Stimulated activated CD8-positive, alpha-beta memory T cell treated with anti-CD3 and anti-CD28 coated beads, Interleukin-7, amount 100 ng/mL, for 48 hours (primary cell): ENCODE measurements at regions not wholly inside any gene's neighbourhood (a gene's known extent, or its start where the extent isn't known, plus 50 kb on each side); places are given as distances from the start of the nearest gene placed in this dataset.

Experiments
- DNase-seq, 2 donors: peaks; one replicate each; pipeline ENCODE4 v3.0.0-alpha.2; 2020; ENCODE audit warnings: low read depth in 1 of 2; ENCODE audit errors: extremely low read depth in 1 of 2

DNA sequence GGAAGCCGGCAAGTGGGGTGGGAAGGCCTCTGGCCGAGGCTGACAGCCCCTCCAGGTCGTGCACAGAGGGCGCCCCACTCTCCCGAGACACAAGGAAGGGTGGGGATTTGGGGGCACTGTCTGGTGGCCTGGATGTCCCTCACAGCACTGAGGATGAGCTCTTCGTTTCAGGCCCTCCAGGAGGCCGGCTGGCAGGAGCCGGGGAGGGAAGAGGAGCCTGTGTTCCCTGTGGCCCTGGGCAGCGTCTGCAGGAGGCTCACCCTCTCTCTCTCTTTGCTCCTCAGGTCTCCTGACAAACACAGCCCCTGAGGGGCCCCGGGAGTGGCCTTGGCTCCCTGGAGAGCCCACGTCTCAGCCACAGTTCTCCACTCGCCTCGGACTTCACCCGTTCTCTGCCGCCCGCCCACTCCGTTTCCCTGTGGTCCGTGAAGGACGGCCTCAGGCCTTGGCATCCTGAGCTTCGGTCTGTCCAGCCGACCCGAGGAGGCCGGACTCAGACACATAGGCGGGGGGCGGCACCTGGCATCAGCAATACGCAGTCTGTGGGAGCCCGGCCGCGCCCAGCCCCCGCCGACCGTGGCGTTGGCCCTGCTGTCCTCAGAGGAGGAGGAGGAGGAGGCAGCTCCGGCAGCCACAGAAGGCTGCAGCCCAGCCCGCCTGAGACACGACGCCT is 1078.0 kb downstream of the BRD1 start:
- no peak for DNase-seq

DNA sequence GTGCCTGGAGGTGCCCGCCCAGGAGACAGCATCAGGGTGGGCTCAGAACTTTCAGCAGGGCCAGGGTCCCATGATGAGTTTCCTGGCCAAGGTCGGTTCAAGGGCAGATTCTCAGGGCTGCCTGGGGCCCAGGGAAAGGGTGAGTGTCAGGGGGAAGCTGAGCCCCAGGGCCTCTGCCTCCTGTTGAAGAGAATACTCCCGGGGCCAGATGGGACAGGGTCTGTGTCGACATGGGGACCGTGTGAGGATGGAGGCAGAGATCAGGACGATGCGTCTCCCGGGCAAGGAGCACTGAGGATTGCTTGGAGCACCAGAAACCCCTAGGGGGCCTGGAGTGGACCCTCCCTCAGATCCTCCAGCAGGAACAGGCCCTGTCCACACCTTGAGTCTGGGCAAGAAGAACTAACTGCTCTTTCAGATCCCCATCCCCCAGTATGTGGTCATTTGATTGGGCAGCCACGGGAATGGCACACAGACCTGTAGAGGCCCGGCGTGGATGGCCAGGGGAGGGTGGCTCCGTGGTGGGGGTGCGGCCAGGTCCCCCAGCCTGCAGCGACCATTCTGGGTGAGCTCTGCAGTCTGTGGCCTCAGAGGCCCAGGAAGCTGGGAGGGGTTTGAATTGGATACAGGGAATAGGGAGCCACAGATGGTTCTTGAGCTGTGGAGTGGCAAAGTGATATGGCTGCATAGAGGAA is 1078.7 kb downstream of the BRD1 start:
- no peak for DNase-seq

- no peak for DNase-seq
Measured at GRCh38 chr22:48748113-48748859, 1079.4 kb downstream of the BRD1 start.

GRCh38 chr22:48746789-48747425 is 1080.8 kb downstream of the BRD1 start:
- DNase-seq, result no peak

DNA sequence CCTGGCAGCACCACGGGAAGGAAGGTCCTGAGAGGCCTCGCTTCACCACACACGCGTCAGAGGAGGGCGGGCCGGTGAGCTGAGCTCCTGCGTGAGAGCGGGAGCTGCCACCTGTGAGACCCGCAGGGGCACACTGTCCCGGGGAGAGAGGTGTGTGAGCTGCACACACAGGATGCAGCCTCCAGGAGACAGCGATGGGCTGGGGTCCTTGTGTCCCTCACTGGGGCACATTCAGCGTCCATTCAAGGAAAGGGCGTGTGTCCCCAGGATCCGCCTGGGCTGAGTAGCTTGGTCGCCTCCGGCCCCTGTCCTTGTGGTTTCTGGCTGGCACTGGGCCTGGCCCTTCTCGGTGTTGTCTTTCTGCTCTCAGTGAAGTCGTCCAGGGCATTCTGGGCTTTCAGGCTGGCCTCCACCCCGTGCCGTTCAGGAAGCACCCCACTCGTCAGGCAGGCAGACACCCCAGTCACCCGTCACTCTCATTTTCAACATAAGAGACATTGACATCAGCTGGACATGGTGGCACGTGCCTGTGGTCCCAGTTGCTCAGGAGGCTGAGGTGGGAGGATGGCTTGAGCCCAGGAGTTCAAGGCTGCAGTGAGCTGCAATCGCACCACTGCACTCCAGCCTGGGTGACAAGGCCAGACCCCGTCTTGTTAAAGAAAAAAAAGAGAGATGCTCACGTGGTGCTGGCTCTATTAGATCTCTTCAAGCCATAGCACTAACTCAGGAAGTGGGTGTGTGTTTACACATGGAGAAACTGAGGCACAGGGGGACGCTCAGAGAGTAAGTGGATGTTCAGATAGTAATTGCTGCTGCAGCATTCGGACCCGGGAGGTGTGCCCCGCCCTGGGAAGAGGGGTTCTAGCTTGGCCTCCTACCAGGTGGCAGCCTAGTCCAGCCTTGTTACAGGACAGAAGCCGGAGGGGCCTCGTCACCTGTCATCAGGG is 1081.6 kb downstream of the BRD1 start:
- no peak for DNase-seq

DNA sequence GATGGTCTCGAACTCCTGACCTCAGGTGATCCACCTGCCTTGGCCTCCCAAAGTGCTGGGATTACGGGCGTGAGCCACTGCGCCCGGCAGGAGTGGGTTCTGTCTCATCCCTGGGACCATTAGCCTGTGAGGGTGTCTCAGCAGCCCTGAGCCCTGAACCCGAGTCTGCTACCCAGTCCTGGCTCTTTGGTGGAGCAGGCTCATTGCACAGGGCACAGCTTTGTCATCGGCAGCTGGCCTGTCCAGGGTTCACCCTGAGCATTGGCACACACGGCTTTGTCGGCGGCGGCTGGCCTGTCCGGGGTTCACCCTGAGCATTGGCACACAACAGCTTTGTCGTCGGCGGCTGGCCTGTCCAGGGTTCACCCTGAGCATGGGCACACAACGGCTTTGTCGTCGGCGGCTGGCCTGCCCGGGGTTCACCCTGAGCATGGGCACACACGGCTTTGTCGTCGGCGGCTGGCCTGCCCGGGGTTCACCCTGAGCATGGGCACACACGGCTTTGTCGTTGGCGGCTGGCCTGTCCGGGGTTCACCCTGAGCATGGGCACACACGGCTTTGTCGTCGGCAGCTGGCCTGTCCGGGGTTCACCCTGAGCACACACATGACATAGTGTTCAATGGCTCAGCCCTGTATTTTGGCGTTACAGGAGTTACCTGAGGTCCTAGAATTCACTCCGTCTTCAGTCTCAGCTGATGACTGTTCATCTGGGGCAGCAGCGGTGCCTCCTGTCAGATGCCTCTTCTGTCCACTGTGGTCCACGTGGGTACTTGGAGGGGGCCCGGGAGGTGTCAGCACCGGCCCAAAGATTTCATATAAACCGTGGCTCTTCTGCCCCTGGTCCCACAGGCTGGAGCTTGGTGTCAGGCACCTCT is 1082.5 kb downstream of the BRD1 start:
- no peak for DNase-seq

DNA sequence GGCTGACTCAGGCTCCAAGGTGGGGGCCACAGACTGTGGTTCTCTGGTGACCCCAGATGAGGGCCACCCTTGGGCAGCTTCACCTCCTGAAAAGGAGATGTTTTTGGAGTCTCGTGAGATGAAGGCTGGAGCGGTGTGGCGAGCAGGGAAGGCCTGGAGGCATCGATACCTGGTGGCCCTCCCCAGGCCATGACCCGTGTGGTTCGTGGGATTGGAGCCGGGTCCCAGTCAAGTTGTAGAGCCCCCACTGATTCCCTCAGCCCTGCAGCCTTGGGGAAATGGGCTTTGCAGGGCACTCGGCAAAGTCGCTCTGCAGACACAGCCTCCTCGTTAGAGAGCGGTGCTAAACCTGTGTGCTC is 1083.4 kb downstream of the BRD1 start:
- no peak for DNase-seq

GRCh38 chr22:48743601-48744282 is 1083.9 kb downstream of the BRD1 start:
- no peak for DNase-seq

- DNase-seq, result no peak
Measured at GRCh38 chr22:48742556-48743343, 1084.9 kb downstream of the BRD1 start.

DNA sequence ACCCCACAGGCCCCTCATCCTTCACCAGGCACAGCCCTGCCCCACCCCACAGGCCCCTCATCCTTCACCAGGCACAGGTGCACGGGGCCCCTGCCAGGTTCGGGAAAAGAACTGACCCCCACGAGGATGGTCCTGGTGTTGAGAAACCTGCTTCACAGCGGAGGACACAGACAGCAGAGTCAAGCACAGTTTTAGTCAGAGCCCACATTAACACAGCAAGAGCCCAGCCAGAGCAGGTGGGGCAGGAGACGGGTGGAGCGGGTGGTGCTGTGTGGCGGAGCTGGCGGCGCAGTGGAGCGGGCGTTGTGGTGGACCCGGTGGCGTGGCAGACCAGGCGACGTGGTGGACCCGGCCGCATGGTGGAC is 1085.5 kb downstream of the BRD1 start:
- DNase-seq, result no peak

- DNase-seq, result no peak
Measured at GRCh38 chr22:48741540-48741939, 1086.1 kb downstream of the BRD1 start.

- DNase-seq, result no peak
Measured at GRCh38 chr22:48740731-48741405, 1086.8 kb downstream of the BRD1 start.

DNA sequence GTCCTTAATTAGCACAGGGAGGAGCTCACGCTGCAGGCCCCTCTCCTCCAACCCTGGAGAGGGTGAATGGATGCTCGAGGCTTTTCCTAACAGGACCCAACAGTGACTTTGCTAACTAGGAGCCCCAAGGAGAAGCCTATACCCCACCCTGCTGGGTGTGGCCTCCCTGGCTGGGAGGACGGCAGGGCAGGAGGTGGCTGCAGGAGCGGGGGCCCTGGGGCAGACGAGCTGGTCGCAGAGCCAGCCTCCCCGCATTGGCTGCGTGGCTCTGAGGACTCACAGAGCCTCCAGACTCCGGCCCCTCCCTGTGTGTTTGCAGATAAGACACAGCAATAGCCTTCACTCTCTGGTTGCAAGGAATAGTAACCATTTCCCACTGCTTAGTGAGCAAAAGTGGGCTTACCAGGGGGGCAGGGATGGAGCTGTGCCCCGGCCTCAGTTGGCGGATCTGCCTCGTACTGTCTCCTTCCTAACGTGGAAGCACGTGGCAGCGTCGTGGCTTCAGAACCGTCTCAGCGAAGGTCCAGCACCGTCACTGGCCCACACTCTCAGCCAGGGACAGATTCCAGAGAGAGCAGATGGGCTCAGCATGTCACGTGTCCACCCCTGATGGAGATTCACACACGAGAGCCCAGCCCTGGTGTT is 1087.5 kb downstream of the BRD1 start:
- no peak for DNase-seq

GRCh38 chr22:48739348-48740085 is 1088.2 kb downstream of the BRD1 start:
- DNase-seq, result no peak

GRCh38 chr22:48738204-48738980 is 1089.3 kb downstream of the BRD1 start:
- no peak for DNase-seq
